PC-3 (cell line): ENCODE measurements at regions not wholly inside any gene's neighbourhood (a gene's known extent, or its start where the extent isn't known, plus 50 kb on each side); places are given as distances from the start of the nearest gene placed in this dataset.

Source experiments
- ATAC-seq: fragments of 200-7000 bp; cut with Tn5 transposase; 2 replicates; pipeline ENCODE4 v1.9.1; 2020; ENCODE audit warnings: mild to moderate bottlenecking, moderate library complexity
- BruUV-seq: library from RNA; stranded (reverse); fragments of 400-500 nt; replicated peaks from 2 replicates; lab custom pipeline; 2021; lab: Mats Ljungman, UMichigan
- CTCF ChIA-PET: fragments of 300-600 bp; sonication (Branson Sonifier 250); formaldehyde crosslinking; loops from one replicate; lab custom pipeline; 2022; ENCODE audit warnings: antibody characterized with exemption; lab: Charles Lee
- POLR2A ChIA-PET: fragments of 300-600 bp; sonication (Branson Sonifier 250); formaldehyde crosslinking; loops from one replicate; lab custom pipeline; 2022; ENCODE audit warnings: antibody characterized with exemption; ENCODE audit not compliant: unreplicated experiment; lab: Charles Lee
- DNase-seq: peaks from one replicate; pipeline ENCODE4 v3.0.0-alpha.2; 2015
- H2AFZ ChIP-seq: fragments of 300-600 bp; sonication (generic); 2 replicates; pipeline ENCODE4 v1.6.0; 2016; ENCODE audit warnings: antibody characterized with exemption, low read length
- H3F3A ChIP-seq: fragments of 300-600 bp; sonication (generic); one replicate; pipeline ENCODE4 v1.6.0; 2017; ENCODE audit warnings: antibody characterized with exemption, low read length, control low read depth, mild to moderate bottlenecking; ENCODE audit not compliant: unreplicated experiment
- H3K27ac ChIP-seq: fragments of 300-600 bp; sonication (generic); 2 replicates; pipeline ENCODE4 v1.5.1; 2016; ENCODE audit warnings: mild to moderate bottlenecking, low read length
- H3K27me3 ChIP-seq: fragments of 300-600 bp; sonication (generic); 2 replicates; pipeline ENCODE4 v1.6.1; 2016; ENCODE audit warnings: low read length, mixed read lengths
- H3K36me3 ChIP-seq: fragments of 300-600 bp; sonication (generic); 2 replicates; pipeline ENCODE4 v1.6.1; 2016; ENCODE audit warnings: low read depth, mixed run types, low read length, mixed read lengths
- H3K4me1 ChIP-seq: fragments of 300-600 bp; sonication (generic); 2 replicates; pipeline ENCODE4 v1.5.1; 2016; ENCODE audit warnings: low read length; ENCODE audit not compliant: insufficient read depth
- H3K4me2 ChIP-seq: fragments of 300-600 bp; sonication (generic); 2 replicates; pipeline ENCODE4 v1.6.0; 2016; ENCODE audit warnings: low read length
- H3K4me3 ChIP-seq: fragments of 300-600 bp; sonication (generic); 2 replicates; pipeline ENCODE4 v1.5.1; 2016; ENCODE audit warnings: mild to moderate bottlenecking, low read length, mixed read lengths
- H3K79me2 ChIP-seq: fragments of 300-600 bp; sonication (generic); 2 replicates; pipeline ENCODE4 v1.6.1; 2017; ENCODE audit warnings: low read length, mixed read lengths
- H3K9ac ChIP-seq: fragments of 300-600 bp; sonication (generic); 2 replicates; pipeline ENCODE4 v1.6.0; 2016; ENCODE audit warnings: mild to moderate bottlenecking, low read length
- H3K9me2 ChIP-seq: fragments of 300-600 bp; sonication (generic); replicated peaks from 2 replicates; pipeline ENCODE4 v1.6.1; 2016; ENCODE audit warnings: mixed run types, low read length, mixed read lengths
- H3K9me3 ChIP-seq: fragments of 300-600 bp; sonication (generic); 2 replicates; pipeline ENCODE4 v1.6.1; 2016; ENCODE audit warnings: low read length, mixed read lengths
- H4K20me1 ChIP-seq: fragments of 300-600 bp; sonication (generic); 2 replicates; pipeline ENCODE4 v1.6.1; 2016; ENCODE audit warnings: low read length, mixed read lengths
- EZH2 ChIP-seq: fragments of 300-600 bp; sonication (generic); IDR thresholded peaks from one replicate; pipeline ENCODE4 v1.6.1; 2017; ENCODE audit warnings: antibody characterized with exemption, mild to moderate bottlenecking, low read length; ENCODE audit not compliant: unreplicated experiment
- EZH2phosphoT487 ChIP-seq: fragments of 300-600 bp; sonication (generic); IDR thresholded peaks from 2 replicates; pipeline ENCODE4 v1.6.1; 2018; ENCODE audit warnings: mild to moderate bottlenecking, antibody characterized with exemption, low read length, borderline replicate concordance
- intact Hi-C: fragments of 100-400 bp; cut with micrococcal nuclease; formaldehyde crosslinking; loops from 2 replicates; pipeline ENCODE4 v1.9.0; 2023
- TF ChIP-seq, protein P1 (sequence below): fragments of 300-600 bp; sonication (generic); conservative IDR thresholded peaks from 2 replicates; pipeline ENCODE4 v1.5.1; 2017; ENCODE audit warnings: antibody characterized with exemption, low read depth, mild to moderate bottlenecking, low read length

DNA sequence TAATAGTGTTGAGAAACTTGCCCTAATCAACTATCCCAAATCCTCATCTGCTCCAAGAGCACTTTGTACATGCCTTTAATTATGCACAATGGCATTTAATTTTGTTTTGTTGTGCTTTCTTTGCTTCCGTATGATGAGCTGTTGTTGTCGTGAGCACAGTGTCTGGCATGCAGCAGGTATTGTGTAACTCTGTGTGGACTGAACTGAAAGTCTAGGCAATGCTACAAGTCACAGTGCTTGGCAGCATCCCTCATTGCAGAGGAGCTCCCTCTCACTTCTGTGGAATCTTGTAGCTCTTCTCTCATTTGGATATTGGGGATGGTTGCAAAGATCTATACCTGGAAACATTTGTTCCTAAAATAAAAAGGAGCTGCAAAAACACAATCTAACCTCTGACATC is 502.2 kb upstream of the CA10 start:
- H3K4me2 ChIP-seq = no peak overlapping the region
- no TSS peak for BruUV-seq
- H3K4me3 ChIP-seq = no peak overlapping the region
- H2AFZ ChIP-seq = no peak overlapping the region
- no peaks in the 10 kb centered on the region for H3F3A ChIP-seq
- ATAC-seq (no peak), DNase-seq (no peak)
- no peak overlapping the region for H3K9ac ChIP-seq
- H3K9me2 ChIP-seq = no peaks in the 10 kb centered on the region
- H3K79me2 ChIP-seq = no peaks in the 10 kb centered on the region
- ChIA-PET POLR2A (no interaction called here), CTCF (no interaction called here)
- intact Hi-C loops = no loop called here
- TF ChIP-seq EZH2phosphoT487 (no peak), EZH2 (no peak)
- TF ChIP-seq, protein P1, sequence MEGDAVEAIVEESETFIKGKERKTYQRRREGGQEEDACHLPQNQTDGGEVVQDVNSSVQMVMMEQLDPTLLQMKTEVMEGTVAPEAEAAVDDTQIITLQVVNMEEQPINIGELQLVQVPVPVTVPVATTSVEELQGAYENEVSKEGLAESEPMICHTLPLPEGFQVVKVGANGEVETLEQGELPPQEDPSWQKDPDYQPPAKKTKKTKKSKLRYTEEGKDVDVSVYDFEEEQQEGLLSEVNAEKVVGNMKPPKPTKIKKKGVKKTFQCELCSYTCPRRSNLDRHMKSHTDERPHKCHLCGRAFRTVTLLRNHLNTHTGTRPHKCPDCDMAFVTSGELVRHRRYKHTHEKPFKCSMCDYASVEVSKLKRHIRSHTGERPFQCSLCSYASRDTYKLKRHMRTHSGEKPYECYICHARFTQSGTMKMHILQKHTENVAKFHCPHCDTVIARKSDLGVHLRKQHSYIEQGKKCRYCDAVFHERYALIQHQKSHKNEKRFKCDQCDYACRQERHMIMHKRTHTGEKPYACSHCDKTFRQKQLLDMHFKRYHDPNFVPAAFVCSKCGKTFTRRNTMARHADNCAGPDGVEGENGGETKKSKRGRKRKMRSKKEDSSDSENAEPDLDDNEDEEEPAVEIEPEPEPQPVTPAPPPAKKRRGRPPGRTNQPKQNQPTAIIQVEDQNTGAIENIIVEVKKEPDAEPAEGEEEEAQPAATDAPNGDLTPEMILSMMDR = no peak
- no peaks in the 10 kb centered on the region for H3K27me3 ChIP-seq
- no peaks in the 10 kb centered on the region for H3K4me1 ChIP-seq
- H3K36me3 ChIP-seq = no peaks in the 10 kb centered on the region
- peaks cover 25% of the 10 kb centered on the region for H3K9me3 ChIP-seq
- no peaks in the 10 kb centered on the region for H4K20me1 ChIP-seq
- no peak overlapping the region for H3K27ac ChIP-seq

DNA sequence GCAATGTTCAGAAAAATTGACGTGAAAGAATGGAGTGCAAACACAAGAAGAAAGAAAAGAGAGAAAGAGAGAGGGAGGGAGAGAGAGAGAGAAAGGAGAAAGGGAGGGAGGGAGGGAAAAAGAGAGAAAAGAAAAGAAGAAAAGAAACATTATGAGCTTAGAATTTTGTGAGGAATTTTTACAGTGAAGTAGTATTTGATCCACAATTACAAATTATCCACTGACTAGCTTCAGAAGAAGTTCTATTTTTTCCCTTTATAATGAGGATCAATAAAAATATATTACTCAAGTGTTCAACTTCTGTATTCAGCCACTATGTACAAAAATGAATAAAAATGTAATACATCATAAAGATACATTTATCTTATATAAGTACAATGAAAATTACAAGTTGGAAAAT is 494.5 kb upstream of the CA10 start:
- H3K27ac ChIP-seq = no peak overlapping the region
- no peaks in the 10 kb centered on the region for H4K20me1 ChIP-seq
- no peaks in the 10 kb centered on the region for H3K79me2 ChIP-seq
- intact Hi-C loops = no loop called here
- DNase-seq (no peak), ATAC-seq (no peak)
- no peaks in the 10 kb centered on the region for H3K27me3 ChIP-seq
- no TSS peak for BruUV-seq
- POLR2A ChIA-PET = no interaction called here
- TF ChIP-seq, protein P1 = no peak
- TF ChIP-seq EZH2phosphoT487 (no peak), EZH2 (no peak)
- H3K4me2 ChIP-seq = no peak overlapping the region
- H3K36me3 ChIP-seq = no peaks in the 10 kb centered on the region
- H3K9me2 ChIP-seq = no peaks in the 10 kb centered on the region
- peaks cover 23% of the 10 kb centered on the region for H3K9me3 ChIP-seq
- H3F3A ChIP-seq = no peaks in the 10 kb centered on the region
- no peak overlapping the region for H2AFZ ChIP-seq
- CTCF ChIA-PET = no interaction called here
- no peak overlapping the region for H3K9ac ChIP-seq
- no peak overlapping the region for H3K4me3 ChIP-seq
- no peaks in the 10 kb centered on the region for H3K4me1 ChIP-seq

DNA sequence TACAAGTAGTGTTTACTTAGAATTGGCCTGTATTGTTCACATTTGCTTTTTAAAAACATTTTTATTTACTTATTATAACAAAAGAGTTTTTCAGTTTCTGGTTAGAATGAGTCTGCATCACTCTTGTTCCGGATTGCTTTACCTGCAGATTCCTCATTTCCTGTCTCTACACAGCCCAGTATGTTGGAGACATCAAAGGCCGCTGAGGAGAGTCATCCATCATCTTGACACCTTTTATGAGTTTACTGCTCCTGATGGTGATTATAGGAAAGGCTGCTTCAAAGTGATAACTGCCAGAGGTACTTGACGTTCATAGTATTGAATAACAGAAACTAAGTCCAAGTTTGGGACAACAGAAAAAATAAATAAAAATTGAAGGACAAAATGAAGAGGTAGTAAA is 490.5 kb upstream of the CA10 start:
- DNase-seq (no peak), ATAC-seq (no peak)
- intact Hi-C loops = no loop called here
- Histone ChIP-seq H3K27me3 (no peaks in the 10 kb centered on the region), H3K9ac (no peak overlapping the region), H3K9me3 (peaks cover 26% of the 10 kb centered on the region), H3K4me3 (no peak overlapping the region), H3K9me2 (no peaks in the 10 kb centered on the region), H3K4me2 (no peak overlapping the region), H4K20me1 (no peaks in the 10 kb centered on the region), H3K79me2 (no peaks in the 10 kb centered on the region), H3F3A (no peaks in the 10 kb centered on the region), H3K27ac (no peak overlapping the region), H2AFZ (no peak overlapping the region), H3K4me1 (no peaks in the 10 kb centered on the region), H3K36me3 (no peaks in the 10 kb centered on the region)
- POLR2A ChIA-PET = no interaction called here
- TF ChIP-seq EZH2 (no peak), EZH2phosphoT487 (no peak)
- TF ChIP-seq, protein P1 = no peak
- CTCF ChIA-PET = no interaction called here
- no TSS peak for BruUV-seq
